H9 (cell line): ENCODE measurements at regions not wholly inside any gene's neighbourhood (a gene's known extent, or its start where the extent isn't known, plus 50 kb on each side); places are given as distances from the start of the nearest gene placed in this dataset.

Source experiments
- DNase-seq: peaks from one replicate; pipeline ENCODE4 v3.0.0-alpha.2; 2017
- H2AFZ ChIP-seq: one replicate; pipeline ENCODE4 v1.6.1; 2013; ENCODE audit warnings: mild to moderate bottlenecking, low read length, control low read depth, moderate library complexity
- H2AK5ac ChIP-seq: 2 replicates; pipeline ENCODE4 v1.6.1; 2013; ENCODE audit warnings: low read length, control low read depth, mixed read lengths; ENCODE audit not compliant: insufficient read length
- H2BK120ac ChIP-seq: one replicate; pipeline ENCODE4 v1.6.1; 2013; ENCODE audit warnings: low read depth, mild to moderate bottlenecking, low read length, control low read depth, inconsistent platforms; ENCODE audit not compliant: poor library complexity, severe bottlenecking
- H2BK12ac ChIP-seq: 2 replicates; pipeline ENCODE4 v1.6.1; 2013; ENCODE audit warnings: low read length, control low read depth, mixed read lengths, low read depth; ENCODE audit not compliant: insufficient read length
- H2BK15ac ChIP-seq: 2 replicates; pipeline ENCODE4 v1.6.1; 2013; ENCODE audit warnings: low read depth, low read length, control low read depth
- H2BK20ac ChIP-seq: one replicate; pipeline ENCODE4 v1.6.1; 2013; ENCODE audit warnings: low read depth, mild to moderate bottlenecking, low read length, control low read depth, inconsistent platforms; ENCODE audit not compliant: poor library complexity, severe bottlenecking
- H2BK5ac ChIP-seq: 2 replicates; pipeline ENCODE4 v1.6.1; 2013; ENCODE audit warnings: low read length, control low read depth, mixed read lengths; ENCODE audit not compliant: insufficient read length
- H3K14ac ChIP-seq: 2 replicates; pipeline ENCODE4 v1.6.1; 2013; ENCODE audit warnings: low read length, control low read depth; ENCODE audit not compliant: insufficient read depth
- H3K18ac ChIP-seq: 2 replicates; pipeline ENCODE4 v1.6.1; 2013; ENCODE audit warnings: low read depth, mild to moderate bottlenecking, mixed read lengths, low read length, control low read depth; ENCODE audit not compliant: insufficient read length
- H3K23ac ChIP-seq: 2 replicates; pipeline ENCODE4 v1.6.1; 2013; ENCODE audit warnings: low read length, control low read depth, mixed read lengths, low read depth; ENCODE audit not compliant: insufficient read length
- H3K23me2 ChIP-seq: 2 replicates; pipeline ENCODE4 v1.6.1; 2013; ENCODE audit warnings: low read depth, mild to moderate bottlenecking, mixed read lengths, low read length, control low read depth; ENCODE audit not compliant: insufficient read length, poor library complexity, severe bottlenecking
- H3K27ac ChIP-seq: 2 replicates; pipeline ENCODE4 v1.5.1; 2013; ENCODE audit warnings: low read length, control low read depth, mixed read lengths, low read depth; ENCODE audit not compliant: insufficient read length
- H3K27me3 ChIP-seq: 2 replicates; pipeline ENCODE4 v1.6.1; 2013; ENCODE audit warnings: low read length, control low read depth, inconsistent platforms; ENCODE audit not compliant: insufficient read depth
- H3K4ac ChIP-seq: 2 replicates; pipeline ENCODE4 v1.6.1; 2013; ENCODE audit warnings: low read depth, mild to moderate bottlenecking, control low read depth, inconsistent platforms, low read length, moderate library complexity
- H3K4me1 ChIP-seq: 2 replicates; pipeline ENCODE4 v1.6.1; 2013; ENCODE audit warnings: low read length, control low read depth, inconsistent platforms; ENCODE audit not compliant: insufficient read depth
- H3K4me2 ChIP-seq: 2 replicates; pipeline ENCODE4 v1.6.1; 2013; ENCODE audit warnings: low read length, control low read depth, mixed read lengths; ENCODE audit not compliant: insufficient read length, insufficient read depth
- H3K56ac ChIP-seq: 2 replicates; pipeline ENCODE4 v1.6.1; 2013; ENCODE audit warnings: low read depth, mild to moderate bottlenecking, mixed read lengths, low read length, control low read depth; ENCODE audit not compliant: insufficient read length
- H3K79me1 ChIP-seq: 2 replicates; pipeline ENCODE4 v1.6.1; 2013; ENCODE audit warnings: low read depth, mild to moderate bottlenecking, moderate library complexity, low read length, control low read depth, inconsistent platforms; ENCODE audit not compliant: insufficient read depth, poor library complexity, severe bottlenecking
- H3K79me2 ChIP-seq: 2 replicates; pipeline ENCODE4 v1.6.1; 2013; ENCODE audit warnings: low read length, control low read depth, inconsistent platforms; ENCODE audit not compliant: insufficient read depth
- H3K9ac ChIP-seq: 2 replicates; pipeline ENCODE4 v1.6.1; 2013; ENCODE audit warnings: low read length, control low read depth, mixed read lengths; ENCODE audit not compliant: insufficient read length; ENCODE audit errors: extremely low read depth
- H3K9me3 ChIP-seq: one replicate; pipeline ENCODE4 v1.6.1; 2013; ENCODE audit warnings: low read depth, low read length, inconsistent platforms; ENCODE audit not compliant: control insufficient read depth
- H3T11ph ChIP-seq: one replicate; pipeline ENCODE4 v1.6.1; 2013; ENCODE audit warnings: mild to moderate bottlenecking, low read length, control low read depth, inconsistent platforms
- H4K20me1 ChIP-seq: one replicate; pipeline ENCODE4 v1.6.1; 2013; ENCODE audit not compliant: control insufficient read depth, insufficient read length, insufficient read depth
- H4K5ac ChIP-seq: 2 replicates; pipeline ENCODE4 v1.6.1; 2013; ENCODE audit warnings: low read depth, mild to moderate bottlenecking, mixed read lengths, low read length, control low read depth; ENCODE audit not compliant: insufficient read length
- H4K8ac ChIP-seq: replicated peaks from 2 replicates; pipeline ENCODE4 v1.6.1; 2013; ENCODE audit warnings: low read length, control low read depth, mixed read lengths, low read depth; ENCODE audit not compliant: insufficient read length
- H4K91ac ChIP-seq: 2 replicates; pipeline ENCODE4 v1.6.1; 2013; ENCODE audit warnings: low read depth, mild to moderate bottlenecking, moderate library complexity, mixed read lengths, low read length, control low read depth; ENCODE audit not compliant: insufficient read length
- H3K27ac Mint-ChIP-seq, 3 experiments: 2 replicates in 2 of 3; 3 replicates in 1 of 3; pipeline ENCODE4 v1.8.0; 2020 to 2021; ENCODE audit warnings: mixed read lengths in 3 of 3, mild to moderate bottlenecking in 1 of 3, moderate library complexity in 1 of 3
- H3K27me3 Mint-ChIP-seq: 2 replicates; pipeline ENCODE4 v1.8.0; 2021; ENCODE audit warnings: low read depth, mild to moderate bottlenecking, moderate library complexity, mixed read lengths
- H3K36me3 Mint-ChIP-seq, 3 experiments: 2 replicates in 2 of 3; 3 replicates in 1 of 3; pipeline ENCODE4 v1.8.0; 2020 to 2021; ENCODE audit warnings: low read depth in 3 of 3, mixed read lengths in 3 of 3; ENCODE audit not compliant: insufficient read depth in 1 of 3
- H3K4me1 Mint-ChIP-seq, 2 experiments: 2 replicates each; pipeline ENCODE4 v1.8.0; 2020; ENCODE audit warnings: mixed read lengths in 2 of 2
- H3K4me3 Mint-ChIP-seq, 2 experiments: 2 replicates in 1 of 2; 3 replicates in 1 of 2; pipeline ENCODE4 v1.8.0; 2020 to 2021; ENCODE audit warnings: mild to moderate bottlenecking in 2 of 2, mixed read lengths in 2 of 2, moderate library complexity in 1 of 2
- H3K9me3 Mint-ChIP-seq, 2 experiments: 2 replicates in 1 of 2; 3 replicates in 1 of 2; pipeline ENCODE4 v1.8.0; 2020; ENCODE audit warnings: mild to moderate bottlenecking in 2 of 2, mixed read lengths in 2 of 2, moderate library complexity in 1 of 2
- CTCF ChIP-seq: fragments of 200-600 bp; sonication (generic); conservative IDR thresholded peaks from 3 replicates; pipeline ENCODE4 v1.8.0; 2021; ENCODE audit warnings: antibody characterized with exemption, mild to moderate bottlenecking
- WGBS: extraction: QIAGEN DNeasy Blood & Tissue Kit; methylation state at CpG from one replicate; pipeline ENCODE4 v1.1.7; 2013; ENCODE audit warnings: missing lambda C conversion rate, low lambda C conversion rate, mixed read lengths; ENCODE audit not compliant: insufficient read length; ENCODE audit errors: extremely low coverage; 5-methylcytosine and 5-hydroxymethylcytosine counted together

- H2BK20ac ChIP-seq = no peak overlapping the region
- H3K4ac ChIP-seq = no peak overlapping the region
- no peak overlapping the region; a peak in 1 of 7 replicates for H3K27ac Mint-ChIP-seq
- no peak overlapping the region for H3K18ac ChIP-seq
- H3K79me2 ChIP-seq = no peaks in the 10 kb centered on the region
- H3K56ac ChIP-seq = no peak overlapping the region
- no peak overlapping the region for H4K5ac ChIP-seq
- no peaks in the 10 kb centered on the region for H3K23me2 ChIP-seq
- H3T11ph ChIP-seq = no peak overlapping the region
- no peak overlapping the region for H2AK5ac ChIP-seq
- H3K9me3 Mint-ChIP-seq = no peaks in the 10 kb centered on the region
- no peak overlapping the region for H2AFZ ChIP-seq
- no peaks in the 10 kb centered on the region for H3K36me3 Mint-ChIP-seq
- no peaks in the 10 kb centered on the region for H4K20me1 ChIP-seq
- no peaks in the 10 kb centered on the region for H3K9me3 ChIP-seq
- no peak for TF ChIP-seq CTCF
- no peak overlapping the region for H3K9ac ChIP-seq
- no peak overlapping the region for H3K4me2 ChIP-seq
- H4K8ac ChIP-seq = no peak overlapping the region
- no peaks in the 10 kb centered on the region for H3K27me3 Mint-ChIP-seq
- H2BK12ac ChIP-seq = no peak overlapping the region
- H3K27me3 ChIP-seq = no peaks in the 10 kb centered on the region
- H3K79me1 ChIP-seq = no peaks in the 10 kb centered on the region
- H2BK15ac ChIP-seq = no peak overlapping the region
- no peak overlapping the region for H3K14ac ChIP-seq
- H3K23ac ChIP-seq = no peak overlapping the region
- no peak for DNase-seq
- H3K4me1 Mint-ChIP-seq = peaks cover 8 to 15% of the 10 kb centered on the region in 2 experiments
- WGBS = no CpG with 5 or more reads among the region's 2 CpGs
- H2BK5ac ChIP-seq = no peak overlapping the region
- no peak overlapping the region for H3K27ac ChIP-seq
- no peak overlapping the region for H3K4me3 Mint-ChIP-seq
- no peak overlapping the region for H4K91ac ChIP-seq
- H3K4me1 ChIP-seq = no peaks in the 10 kb centered on the region
- no peak overlapping the region for H2BK120ac ChIP-seq
Observed at GRCh38 chr12:92074889-92075288, 70.8 kb downstream of the BTG1 start.
